Epithelial cell of prostate (primary cell): ENCODE measurements at regions not wholly inside any gene's neighbourhood (a gene's known extent, or its start where the extent isn't known, plus 50 kb on each side); places are given as distances from the start of the nearest gene placed in this dataset.
A peak's percentile ranks its signal among the peaks of the same experiment; 100 is the strongest.

Experiments
- DNase-seq: peaks from one replicate; pipeline ENCODE4 v3.0.0-alpha.2; 2011; ENCODE audit warnings: low read depth, low spot score
- H3K27ac ChIP-seq: fragments of 450-650 bp; 2 replicates; pipeline ENCODE4 v1.5.1; 2017; ENCODE audit warnings: mild to moderate bottlenecking

GRCh38 chr7:47647181-47647917 is 65.4 kb upstream of the TNS3 start:
- H3K27ac ChIP-seq, result no peak overlapping the region
- no peak for DNase-seq

GRCh38 chr7:47643716-47644400 is 61.9 kb upstream of the TNS3 start:
- DNase-seq, result no peak
- no peak overlapping the region for H3K27ac ChIP-seq

- DNase-seq, result no peak
- no peak overlapping the region for H3K27ac ChIP-seq
These were observed 58.4 kb upstream of the TNS3 start for GRCh38 chr7:47640265-47640664.

- DNase-seq, result no peak
- H3K27ac ChIP-seq, result no peak overlapping the region
These were observed 57.7 kb upstream of the TNS3 start for GRCh38 chr7:47639495-47640110.

- DNase-seq, result no peak
- H3K27ac ChIP-seq, result no peak overlapping the region
These were observed 56.9 kb upstream of the TNS3 start for GRCh38 chr7:47638679-47639315.

GRCh38 chr7:47636433-47637175 is 54.7 kb upstream of the TNS3 start:
- DNase-seq, result no peak
- H3K27ac ChIP-seq, result no peak overlapping the region

- DNase-seq, result no peak
- no peak overlapping the region for H3K27ac ChIP-seq
These were observed 54.1 kb upstream of the TNS3 start for GRCh38 chr7:47636081-47636432.

- no peak overlapping the region for H3K27ac ChIP-seq
- peak; percentile 69 for DNase-seq
These were observed 53.5 kb upstream of the TNS3 start for GRCh38 chr7:47635091-47636080.

GRCh38 chr7:47634273-47634672 is 52.4 kb upstream of the TNS3 start:
- DNase-seq, result no peak
- H3K27ac ChIP-seq, result no peak overlapping the region

- DNase-seq, result no peak
- no peak overlapping the region for H3K27ac ChIP-seq
These were observed 51.2 kb upstream of the TNS3 start for GRCh38 chr7:47633134-47633533.
